ENCODE measurements at regions not wholly inside any gene's neighbourhood (a gene's known extent, or its start where the extent isn't known, plus 50 kb on each side); places are given as distances from the start of the nearest gene placed in this dataset.

DNA sequence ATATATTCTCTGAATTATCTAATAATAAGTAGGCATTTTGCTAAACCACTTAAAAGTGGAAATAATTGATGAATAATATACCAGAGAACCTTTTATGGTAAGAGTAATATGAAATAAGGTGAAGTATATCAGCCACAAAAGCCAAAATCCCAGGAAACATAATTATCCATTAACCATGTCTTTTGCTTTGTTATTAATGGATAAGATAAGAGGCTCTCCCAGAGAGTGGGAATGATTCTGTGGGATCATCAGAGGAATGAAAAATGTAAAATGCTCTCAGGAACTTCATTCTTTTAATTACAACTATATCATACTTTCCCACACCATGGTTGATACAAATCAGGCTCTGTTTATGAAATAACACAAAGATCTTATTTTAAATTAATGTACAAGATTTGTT lies 391.7 kb upstream of the FZD8 start:
- POLR2A ChIA-PET (ENCODE audit: partially characterized antibody), result no interaction called here

More for the DNA sequence above, 391.7 kb upstream of the FZD8 start:
- Histone ChIP-seq H3K36me3 (ENCODE audit: control insufficient read depth in 2 of 4, insufficient read depth in 4 of 4, low read length in 3 of 4) (no peaks in the 10 kb centered on the region), H4K20me1 (replicated peaks in 1 of 2; ENCODE audit: control insufficient read depth in 1 of 2, insufficient read depth in 2 of 2, low read length in 2 of 2) (no peaks in the 10 kb centered on the region), H3K4me1 (replicated peaks in 1 of 4; ENCODE audit: control insufficient read depth in 3 of 4, insufficient read depth in 4 of 4, low read length in 3 of 4) (peaks cover 0 to 2% (median 0%) of the 10 kb centered on the region in 4 experiments; a peak in 2 of 7 replicates), H2BK12ac (ENCODE audit: low read depth, low read length) (no peak overlapping the region), H4K8ac (ENCODE audit: extremely low read depth, insufficient read depth, low read length) (no peak overlapping the region), H3K56ac (replicated peaks; ENCODE audit: insufficient read length, low read depth, low read length) (no peak overlapping the region), H3K23me2 (ENCODE audit: low read depth, low read length) (no peaks in the 10 kb centered on the region), H3K27ac (ENCODE audit: low read depth, low read length) (no peak overlapping the region), H2BK15ac (ENCODE audit: low read length) (no peak overlapping the region), H2BK20ac (ENCODE audit: low read length) (no peak overlapping the region), H2BK5ac (ENCODE audit: low read depth, low read length) (no peak overlapping the region), H3K4me2 (ENCODE audit: insufficient read depth in 1 of 2, low read depth in 2 of 2, low read length in 2 of 2) (no peak overlapping the region), H4K5ac (ENCODE audit: insufficient read length, low read depth, low read length) (no peak overlapping the region), H3K79me1 (ENCODE audit: low read depth, low read length) (no peaks in the 10 kb centered on the region), H3K18ac (ENCODE audit: extremely low read depth, low read length) (no peak overlapping the region), H4K91ac (replicated peaks; ENCODE audit: insufficient read length, low read length) (no peak overlapping the region), H3K27me3 (replicated peaks in 1 of 4; ENCODE audit: control insufficient read depth in 3 of 4, extremely low read depth in 1 of 4, insufficient read depth in 3 of 4, low read length in 3 of 4) (peaks cover 0 to 1% (median 0%) of the 10 kb centered on the region in 4 experiments; a peak in 2 of 7 replicates), H2BK120ac (replicated peaks; ENCODE audit: low read depth, low read length) (no peak overlapping the region), H2AFZ (ENCODE audit: low read length) (no peak overlapping the region), H3K23ac (ENCODE audit: insufficient read length) (no peak overlapping the region), H3K79me2 (ENCODE audit: control insufficient read depth in 1 of 2, insufficient read depth in 2 of 2, low read length in 2 of 2) (no peaks in the 10 kb centered on the region), H3K9me3 (ENCODE audit: insufficient read depth in 2 of 2, low read depth in 1 of 2, low read length in 1 of 2) (no peaks in the 10 kb centered on the region), H3K4me3 (ENCODE audit: extremely low read depth in 1 of 4, insufficient read depth in 2 of 4, low read depth in 3 of 4, low read length in 4 of 4) (no peak overlapping the region), H3K4ac (replicated peaks; ENCODE audit: insufficient read length, low read depth, low read length) (no peak overlapping the region), H3K14ac (ENCODE audit: insufficient read length) (no peak overlapping the region), H3K9ac (replicated peaks in 1 of 4; ENCODE audit: extremely low read depth in 1 of 4, low read depth in 3 of 4, low read length in 3 of 4) (no peak overlapping the region), H2AK5ac (ENCODE audit: low read depth, low read length) (no peak overlapping the region)
- TF ChIP-seq CBX5 (IDR thresholded peaks at IDR 0.05; ENCODE audit: low read depth, low read length) (no peak), CTCF (IDR thresholded peaks at IDR 0.05; ENCODE audit: control extremely low read depth in 1 of 3, insufficient read depth in 1 of 3, low read depth in 1 of 3, low read length in 3 of 3) (no peak), CTBP2 (IDR thresholded peaks at IDR 0.05; ENCODE audit: borderline replicate concordance, insufficient read depth, insufficient read length, low read length) (no peak), ATF3 (IDR thresholded peaks at IDR 0.05; ENCODE audit: insufficient read depth, low read depth, low read length) (no peak), SIN3A (conservative IDR thresholded peaks at IDR 0.05 in 1 of 2, IDR thresholded peaks at IDR 0.05 in 1 of 2; ENCODE audit: low read depth in 1 of 2, low read length in 2 of 2) (no peak), EGR1 (IDR thresholded peaks at IDR 0.05; ENCODE audit: borderline replicate concordance, low read depth, low read length) (no peak), BRCA1 (IDR thresholded peaks at IDR 0.05; ENCODE audit: low read depth, low read length) (no peak), SIRT6 (IDR thresholded peaks at IDR 0.05; ENCODE audit: low read length) (no peak), CHD1 (IDR thresholded peaks at IDR 0.05; ENCODE audit: low read depth, low read length) (no peak), POLR2AphosphoS5 (IDR thresholded peaks at IDR 0.05; ENCODE audit: low read depth, low read length) (no peak), TAF1 (IDR thresholded peaks at IDR 0.05; ENCODE audit: low read depth, low read length) (no peak), POLR2A (IDR thresholded peaks at IDR 0.05; ENCODE audit: control extremely low read depth in 1 of 2, low read depth in 2 of 2, low read length in 2 of 2) (no peak), CHD2 (IDR thresholded peaks at IDR 0.05; ENCODE audit: low read length) (no peak)
- CTCF ChIA-PET (ENCODE audit: partially characterized antibody), result no interaction called here
- no peak for DNase-seq (ENCODE audit: low read depth in 1 of 2, low spot score in 2 of 2)
- no peak for FAIRE-seq
